Brain microvascular endothelial cell (primary cell): ENCODE measurements at regions not wholly inside any gene's neighbourhood (a gene's known extent, or its start where the extent isn't known, plus 50 kb on each side); places are given as distances from the start of the nearest gene placed in this dataset.

Experiments
- DNase-seq: peaks from one replicate; pipeline ENCODE4 v3.0.0-alpha.2; 2020
- H3K27ac ChIP-seq: fragments of 250-450 bp; sonication (Bioruptor Pico); 2 replicates; pipeline ENCODE4 v1.5.1; 2020; ENCODE audit warnings: mild to moderate bottlenecking, moderate library complexity
- H3K27me3 ChIP-seq: fragments of 250-450 bp; sonication (Bioruptor Pico); replicated peaks from 2 replicates; pipeline ENCODE4 v1.5.1; 2020; ENCODE audit warnings: mild to moderate bottlenecking
- H3K36me3 ChIP-seq: fragments of 250-450 bp; sonication (Bioruptor Pico); replicated peaks from 2 replicates; pipeline ENCODE4 v1.5.1; 2020; ENCODE audit warnings: mild to moderate bottlenecking
- H3K4me3 ChIP-seq: 2 replicates; pipeline ENCODE4 v1.5.1; 2011; ENCODE audit warnings: low read depth, mild to moderate bottlenecking, control low read depth, low read length, moderate library complexity
- CTCF ChIP-seq: IDR thresholded peaks from 2 replicates; pipeline ENCODE4 v1.5.1; 2011; ENCODE audit warnings: low read depth, mild to moderate bottlenecking, moderate library complexity, low read length, control low read depth, inconsistent platforms; ENCODE audit errors: missing control alignments
- in situ Hi-C: cut with HindIII; loops from 2 replicates; pipeline ENCODE4 v1.10.0; 2017; ENCODE audit warnings: low sequenced_read_pairs, low pct_ligation_motif_present

GRCh38 chr4:189305500-189305899, 635.2 kb upstream of the FRG1 start:
- in situ Hi-C loops, result no loop called here
- Histone ChIP-seq H3K36me3 (no peaks in the 10 kb centered on the region), H3K27me3 (no peaks in the 10 kb centered on the region), H3K4me3 (no peak overlapping the region), H3K27ac (no peak overlapping the region)
- no peak for DNase-seq
- no peak for TF ChIP-seq CTCF

DNA sequence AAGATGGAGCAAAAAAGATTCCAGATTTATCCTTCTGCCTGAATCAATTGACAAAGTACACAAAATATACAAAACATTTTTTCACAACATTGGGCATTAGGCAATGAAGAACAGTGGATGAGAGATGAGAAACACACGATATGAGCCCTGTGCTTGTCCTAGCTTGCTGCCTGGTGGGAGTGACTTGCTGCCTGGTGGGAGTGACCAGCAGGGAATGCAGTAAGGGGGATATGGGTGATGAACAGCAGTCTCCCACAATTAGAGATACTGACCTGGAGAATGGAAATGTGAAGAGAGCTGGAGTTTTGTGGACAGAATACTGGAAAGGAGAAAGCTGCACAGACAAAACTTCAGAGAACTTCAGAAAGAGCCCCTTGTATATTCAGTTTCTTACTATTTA, 629.4 kb upstream of the FRG1 start:
- no peaks in the 10 kb centered on the region for H3K36me3 ChIP-seq
- H3K4me3 ChIP-seq, result no peak overlapping the region
- no peaks in the 10 kb centered on the region for H3K27me3 ChIP-seq
- no peak overlapping the region for H3K27ac ChIP-seq
- no peak for DNase-seq
- TF ChIP-seq CTCF, result no peak
- in situ Hi-C loops, result no loop called here

GRCh38 chr4:189313064-189313463, 627.6 kb upstream of the FRG1 start:
- Histone ChIP-seq H3K4me3 (no peak overlapping the region), H3K27ac (no peak overlapping the region), H3K36me3 (no peaks in the 10 kb centered on the region), H3K27me3 (no peaks in the 10 kb centered on the region)
- in situ Hi-C loops, result no loop called here
- no peak for DNase-seq
- TF ChIP-seq CTCF, result no peak

GRCh38 chr4:189313861-189314513, 626.7 kb upstream of the FRG1 start:
- Histone ChIP-seq H3K4me3 (no peak overlapping the region), H3K36me3 (no peaks in the 10 kb centered on the region), H3K27ac (no peak overlapping the region), H3K27me3 (no peaks in the 10 kb centered on the region)
- TF ChIP-seq CTCF, result no peak
- in situ Hi-C loops, result no loop called here
- DNase-seq, result no peak

DNA sequence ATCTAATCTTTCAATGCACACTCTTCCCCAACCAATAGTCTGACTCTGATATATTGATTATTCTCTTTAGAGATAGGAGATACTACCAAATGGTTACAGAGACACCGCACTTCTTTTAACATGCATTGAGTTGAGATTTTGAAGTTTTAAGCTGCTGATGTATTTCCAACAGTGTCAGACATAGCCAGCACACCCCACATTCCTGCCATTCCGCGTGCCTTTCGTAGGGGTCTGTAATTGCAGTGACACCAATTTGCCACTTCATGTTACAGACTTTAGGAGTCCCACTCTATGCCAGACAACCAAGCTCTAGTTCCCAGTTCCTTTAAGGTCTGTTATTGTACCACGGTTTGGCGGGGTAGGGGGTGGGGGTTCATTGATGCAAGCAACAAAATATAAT, 618.2 kb upstream of the FRG1 start:
- H3K27ac ChIP-seq, result no peak overlapping the region
- no peak for DNase-seq
- H3K27me3 ChIP-seq, result no peaks in the 10 kb centered on the region
- TF ChIP-seq CTCF, result no peak
- in situ Hi-C loops, result no loop called here
- H3K4me3 ChIP-seq, result no peak overlapping the region
- H3K36me3 ChIP-seq, result no peaks in the 10 kb centered on the region

GRCh38 chr4:189341881-189342280, 598.8 kb upstream of the FRG1 start:
- H3K4me3 ChIP-seq, result no peak overlapping the region
- no peak overlapping the region for H3K27ac ChIP-seq
- DNase-seq, result no peak
- H3K27me3 ChIP-seq, result no peaks in the 10 kb centered on the region
- no peak for TF ChIP-seq CTCF
- H3K36me3 ChIP-seq, result no peaks in the 10 kb centered on the region
- in situ Hi-C loops, result no loop called here
